ENCODE measurements at regions not wholly inside any gene's neighbourhood (a gene's known extent, or its start where the extent isn't known, plus 50 kb on each side); places are given as distances from the start of the nearest gene placed in this dataset.

DNA sequence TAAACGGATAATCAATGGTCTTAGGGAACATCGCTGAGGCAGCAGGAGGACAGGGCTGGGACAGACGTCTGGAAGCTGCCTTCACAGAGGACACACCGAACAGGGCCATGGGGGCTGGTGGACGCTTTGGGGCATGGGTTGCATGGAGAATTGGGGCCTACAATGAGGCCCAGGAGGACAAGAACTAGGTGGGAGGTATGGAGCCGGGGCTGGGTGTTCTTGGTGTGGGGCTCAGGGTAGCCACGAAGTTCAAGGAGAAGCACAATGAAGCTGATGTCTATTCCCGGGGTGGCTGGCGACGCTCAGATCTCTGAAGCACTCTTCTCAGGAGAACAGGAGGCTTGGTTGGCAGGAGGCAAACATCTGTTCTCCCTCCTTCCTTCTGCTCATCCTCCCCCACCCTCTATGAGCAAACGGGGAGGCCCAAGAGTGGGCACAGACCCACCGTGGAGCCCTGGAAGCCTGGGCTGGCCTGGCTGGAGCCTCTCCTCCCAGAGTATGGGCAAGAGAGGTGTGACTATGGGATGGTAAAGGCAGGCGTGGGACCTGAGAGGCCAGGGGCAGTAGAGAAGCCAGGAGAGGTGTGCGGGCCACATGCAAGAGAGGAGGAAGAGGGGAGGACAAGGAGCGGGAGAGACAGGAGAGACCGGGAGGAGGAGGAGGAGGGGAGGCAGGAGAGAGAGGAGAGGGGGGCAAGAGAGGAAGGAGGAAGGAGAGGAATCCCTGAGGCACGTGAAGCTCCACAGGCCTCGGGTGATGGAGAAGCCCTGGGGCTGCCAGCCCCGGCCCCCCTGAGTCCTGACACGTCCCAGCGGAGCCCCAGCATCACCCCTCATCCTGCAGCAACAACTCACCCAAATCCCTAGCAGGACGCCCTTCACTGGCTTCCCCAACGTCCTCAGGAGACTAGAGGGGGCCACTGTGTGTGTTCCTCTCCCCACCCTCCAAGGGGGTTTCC, 159.1 kb downstream of the OLFM1 start:
- H3K27me3 ChIP-seq (ENCODE audit: insufficient read depth, low read length, poor library complexity, severe bottlenecking) = no peaks in the 10 kb centered on the region
- H2AFZ ChIP-seq (ENCODE audit: low read length) = no peak overlapping the region
- H3K4me3 ChIP-seq (ENCODE audit: low read length, poor library complexity, severe bottlenecking) = no peak overlapping the region
- H3K9me3 ChIP-seq (ENCODE audit: insufficient read depth, low read depth, low read length) = no peaks in the 10 kb centered on the region
- H3K9ac ChIP-seq (ENCODE audit: low read depth, low read length, poor library complexity, severe bottlenecking) = no peak overlapping the region
- H3F3A ChIP-seq (ENCODE audit: low read depth) = no peaks in the 10 kb centered on the region
- no peaks in the 10 kb centered on the region for H3K9me2 ChIP-seq (replicated peaks; ENCODE audit: low read depth, low read length)
- H4K20me1 ChIP-seq (ENCODE audit: insufficient read depth, low read length, poor library complexity, severe bottlenecking) = no peaks in the 10 kb centered on the region
- no peaks in the 10 kb centered on the region for H3K36me3 ChIP-seq (ENCODE audit: insufficient read depth, low read length)
- TF ChIP-seq EZH2phosphoT487 (IDR thresholded peaks at IDR 0.05; ENCODE audit: borderline replicate concordance) = no peak
- TF ChIP-seq, protein P1, sequence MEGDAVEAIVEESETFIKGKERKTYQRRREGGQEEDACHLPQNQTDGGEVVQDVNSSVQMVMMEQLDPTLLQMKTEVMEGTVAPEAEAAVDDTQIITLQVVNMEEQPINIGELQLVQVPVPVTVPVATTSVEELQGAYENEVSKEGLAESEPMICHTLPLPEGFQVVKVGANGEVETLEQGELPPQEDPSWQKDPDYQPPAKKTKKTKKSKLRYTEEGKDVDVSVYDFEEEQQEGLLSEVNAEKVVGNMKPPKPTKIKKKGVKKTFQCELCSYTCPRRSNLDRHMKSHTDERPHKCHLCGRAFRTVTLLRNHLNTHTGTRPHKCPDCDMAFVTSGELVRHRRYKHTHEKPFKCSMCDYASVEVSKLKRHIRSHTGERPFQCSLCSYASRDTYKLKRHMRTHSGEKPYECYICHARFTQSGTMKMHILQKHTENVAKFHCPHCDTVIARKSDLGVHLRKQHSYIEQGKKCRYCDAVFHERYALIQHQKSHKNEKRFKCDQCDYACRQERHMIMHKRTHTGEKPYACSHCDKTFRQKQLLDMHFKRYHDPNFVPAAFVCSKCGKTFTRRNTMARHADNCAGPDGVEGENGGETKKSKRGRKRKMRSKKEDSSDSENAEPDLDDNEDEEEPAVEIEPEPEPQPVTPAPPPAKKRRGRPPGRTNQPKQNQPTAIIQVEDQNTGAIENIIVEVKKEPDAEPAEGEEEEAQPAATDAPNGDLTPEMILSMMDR (conservative IDR thresholded peaks at IDR 0.05; ENCODE audit: low read length) = no peak
- peaks cover 1% of the 10 kb centered on the region for H3K4me1 ChIP-seq (ENCODE audit: insufficient read depth, low read length, poor library complexity, severe bottlenecking)
- no peaks in the 10 kb centered on the region for H3K79me2 ChIP-seq (ENCODE audit: insufficient read depth, low read length)
- no peak overlapping the region for H3K4me2 ChIP-seq (ENCODE audit: low read depth, low read length, poor library complexity, severe bottlenecking)

- H3K79me2 ChIP-seq (ENCODE audit: insufficient read depth, low read length) = no peaks in the 10 kb centered on the region
- H4K20me1 ChIP-seq (ENCODE audit: insufficient read depth, low read length, poor library complexity, severe bottlenecking) = no peaks in the 10 kb centered on the region
- H3K4me3 ChIP-seq (ENCODE audit: low read length, poor library complexity, severe bottlenecking) = no peak overlapping the region
- TF ChIP-seq, protein P1 (conservative IDR thresholded peaks at IDR 0.05; ENCODE audit: low read length) = no peak
- TF ChIP-seq EZH2phosphoT487 (IDR thresholded peaks at IDR 0.05; ENCODE audit: borderline replicate concordance) = no peak
- no peak overlapping the region for H3K9ac ChIP-seq (ENCODE audit: low read depth, low read length, poor library complexity, severe bottlenecking)
- no peaks in the 10 kb centered on the region for H3K9me2 ChIP-seq (replicated peaks; ENCODE audit: low read depth, low read length)
- H3K4me2 ChIP-seq (ENCODE audit: low read depth, low read length, poor library complexity, severe bottlenecking) = no peak overlapping the region
- no peaks in the 10 kb centered on the region for H3K4me1 ChIP-seq (ENCODE audit: insufficient read depth, low read length, poor library complexity, severe bottlenecking)
- H3F3A ChIP-seq (ENCODE audit: low read depth) = no peaks in the 10 kb centered on the region
- H3K36me3 ChIP-seq (ENCODE audit: insufficient read depth, low read length) = no peaks in the 10 kb centered on the region
- no peaks in the 10 kb centered on the region for H3K27me3 ChIP-seq (ENCODE audit: insufficient read depth, low read length, poor library complexity, severe bottlenecking)
- no peaks in the 10 kb centered on the region for H3K9me3 ChIP-seq (ENCODE audit: insufficient read depth, low read depth, low read length)
- no peak overlapping the region for H2AFZ ChIP-seq (ENCODE audit: low read length)
Observed at GRCh38 chr9:135247227-135247930, 159.9 kb downstream of the OLFM1 start.

DNA sequence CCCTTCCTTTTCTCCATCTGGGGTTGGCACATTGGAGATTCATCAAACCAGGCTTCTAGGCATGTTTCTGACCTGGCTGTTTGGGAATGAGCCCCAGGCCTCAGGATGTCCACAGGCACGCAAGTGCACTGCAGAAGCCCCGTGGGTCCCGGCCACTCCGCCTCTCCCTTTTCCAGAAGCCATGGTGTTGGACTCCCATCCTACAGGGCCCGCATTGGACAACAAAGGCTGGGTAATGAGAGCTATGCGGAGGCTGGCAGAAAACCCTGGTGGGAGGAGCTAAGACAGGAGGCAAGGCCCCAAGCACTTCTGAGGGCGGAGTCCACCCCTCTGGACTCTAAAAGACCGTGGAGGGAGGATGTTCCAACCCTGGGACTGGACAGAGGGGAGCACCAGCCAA, 160.6 kb downstream of the OLFM1 start:
- Histone ChIP-seq H3K4me1 (ENCODE audit: insufficient read depth, low read length, poor library complexity, severe bottlenecking) (peaks cover under 1% of the 10 kb centered on the region), H3K27me3 (ENCODE audit: insufficient read depth, low read length, poor library complexity, severe bottlenecking) (no peaks in the 10 kb centered on the region), H3K9me2 (replicated peaks; ENCODE audit: low read depth, low read length) (no peaks in the 10 kb centered on the region), H4K20me1 (ENCODE audit: insufficient read depth, low read length, poor library complexity, severe bottlenecking) (no peaks in the 10 kb centered on the region), H2AFZ (ENCODE audit: low read length) (no peak overlapping the region), H3K9me3 (ENCODE audit: insufficient read depth, low read depth, low read length) (no peaks in the 10 kb centered on the region), H3K4me3 (ENCODE audit: low read length, poor library complexity, severe bottlenecking) (no peak overlapping the region), H3K36me3 (ENCODE audit: insufficient read depth, low read length) (no peaks in the 10 kb centered on the region), H3K4me2 (ENCODE audit: low read depth, low read length, poor library complexity, severe bottlenecking) (no peak overlapping the region), H3K9ac (ENCODE audit: low read depth, low read length, poor library complexity, severe bottlenecking) (no peak overlapping the region), H3K79me2 (ENCODE audit: insufficient read depth, low read length) (no peaks in the 10 kb centered on the region), H3F3A (ENCODE audit: low read depth) (no peaks in the 10 kb centered on the region)
- TF ChIP-seq, protein P1 (conservative IDR thresholded peaks at IDR 0.05; ENCODE audit: low read length) = no peak
- TF ChIP-seq EZH2phosphoT487 (IDR thresholded peaks at IDR 0.05; ENCODE audit: borderline replicate concordance) = no peak

Data from Loucy (cell line).